ENCODE measurements at regions not wholly inside any gene's neighbourhood (a gene's known extent, or its start where the extent isn't known, plus 50 kb on each side); places are given as distances from the start of the nearest gene placed in this dataset.

DNA sequence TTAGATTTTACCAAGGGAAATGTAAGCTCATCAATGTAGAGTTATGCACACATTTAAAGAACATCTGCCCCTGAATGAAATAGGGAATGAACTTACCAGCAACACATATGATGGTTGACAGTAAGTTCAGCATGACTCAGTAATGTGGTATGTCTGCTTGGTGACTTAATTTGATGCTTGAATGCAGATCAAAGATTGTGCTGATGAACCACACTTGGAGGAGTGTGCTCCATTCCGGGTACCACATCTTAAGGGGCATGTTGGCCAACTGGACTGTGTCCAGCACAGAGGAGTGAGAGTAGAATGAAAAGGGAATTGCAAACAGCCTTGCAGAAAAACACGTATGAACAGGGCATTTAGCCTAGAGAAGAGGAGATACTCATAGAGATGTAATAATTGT lies 171.0 kb upstream of the RARB start:
- TF ChIP-seq POLR2A (IDR thresholded peaks at IDR 0.05; ENCODE audit: low read depth) (no peak), EP300 (IDR thresholded peaks at IDR 0.05) (no peak)

Measured in esophagus muscularis mucosa (tissue), 2 donors.